Nephron progenitor cell (in vitro differentiated cells): ENCODE measurements at regions not wholly inside any gene's neighbourhood (a gene's known extent, or its start where the extent isn't known, plus 50 kb on each side); places are given as distances from the start of the nearest gene placed in this dataset.

Experiments used
- DNase-seq: peaks from one replicate; pipeline ENCODE4 v3.0.0; 2021
- H3K27ac Mint-ChIP-seq: 2 replicates; pipeline ENCODE4 v1.8.0; 2021; ENCODE audit warnings: mild to moderate bottlenecking, moderate library complexity, mixed read lengths
- H3K27me3 Mint-ChIP-seq: 2 replicates; pipeline ENCODE4 v1.8.0; 2021; ENCODE audit warnings: mild to moderate bottlenecking, low read depth, mixed read lengths; ENCODE audit not compliant: poor library complexity
- H3K36me3 Mint-ChIP-seq: 2 replicates; pipeline ENCODE4 v1.8.0; 2021; ENCODE audit warnings: low read depth, mixed read lengths
- H3K4me1 Mint-ChIP-seq: 2 replicates; pipeline ENCODE4 v1.8.0; 2021; ENCODE audit warnings: mixed read lengths
- H3K4me3 Mint-ChIP-seq: 2 replicates; pipeline ENCODE4 v1.8.0; 2021; ENCODE audit warnings: mild to moderate bottlenecking, moderate library complexity, mixed read lengths
- H3K9me3 Mint-ChIP-seq: 2 replicates; pipeline ENCODE4 v1.8.0; 2021; ENCODE audit warnings: mild to moderate bottlenecking, moderate library complexity, mixed read lengths
- TF ChIP-seq, protein P1 (sequence below): fragments of 200-600 bp; sonication (generic); IDR thresholded peaks from 2 replicates; pipeline ENCODE4 v1.5.0; 2021; ENCODE audit warnings: antibody characterized with exemption

DNA sequence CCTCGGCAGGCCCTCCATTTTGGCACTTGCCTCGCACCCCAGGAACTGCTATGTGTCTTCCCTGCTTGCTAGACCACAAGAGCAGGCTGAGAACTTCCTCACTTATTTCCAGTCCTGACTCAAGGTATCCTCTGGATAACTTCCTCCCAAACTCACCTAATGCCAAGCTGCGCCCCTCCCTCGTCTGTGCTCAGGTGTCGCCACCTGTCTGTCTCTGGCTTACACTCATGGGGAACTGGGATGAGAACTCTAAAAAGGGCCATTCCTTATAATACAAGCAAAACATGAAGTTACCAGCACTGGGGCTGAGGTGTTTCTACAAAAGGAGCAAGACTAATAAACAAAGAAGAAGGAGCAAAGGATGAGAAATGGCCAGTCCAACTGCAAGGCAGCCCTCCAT is 191.5 kb upstream of the RMP24 start:
- TF ChIP-seq, protein P1, sequence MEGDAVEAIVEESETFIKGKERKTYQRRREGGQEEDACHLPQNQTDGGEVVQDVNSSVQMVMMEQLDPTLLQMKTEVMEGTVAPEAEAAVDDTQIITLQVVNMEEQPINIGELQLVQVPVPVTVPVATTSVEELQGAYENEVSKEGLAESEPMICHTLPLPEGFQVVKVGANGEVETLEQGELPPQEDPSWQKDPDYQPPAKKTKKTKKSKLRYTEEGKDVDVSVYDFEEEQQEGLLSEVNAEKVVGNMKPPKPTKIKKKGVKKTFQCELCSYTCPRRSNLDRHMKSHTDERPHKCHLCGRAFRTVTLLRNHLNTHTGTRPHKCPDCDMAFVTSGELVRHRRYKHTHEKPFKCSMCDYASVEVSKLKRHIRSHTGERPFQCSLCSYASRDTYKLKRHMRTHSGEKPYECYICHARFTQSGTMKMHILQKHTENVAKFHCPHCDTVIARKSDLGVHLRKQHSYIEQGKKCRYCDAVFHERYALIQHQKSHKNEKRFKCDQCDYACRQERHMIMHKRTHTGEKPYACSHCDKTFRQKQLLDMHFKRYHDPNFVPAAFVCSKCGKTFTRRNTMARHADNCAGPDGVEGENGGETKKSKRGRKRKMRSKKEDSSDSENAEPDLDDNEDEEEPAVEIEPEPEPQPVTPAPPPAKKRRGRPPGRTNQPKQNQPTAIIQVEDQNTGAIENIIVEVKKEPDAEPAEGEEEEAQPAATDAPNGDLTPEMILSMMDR, result no peak
- no peak overlapping the region for H3K27ac Mint-ChIP-seq
- H3K27me3 Mint-ChIP-seq, result no peaks in the 10 kb centered on the region
- H3K9me3 Mint-ChIP-seq, result no peaks in the 10 kb centered on the region
- no peaks in the 10 kb centered on the region for H3K4me1 Mint-ChIP-seq
- no peak overlapping the region for H3K4me3 Mint-ChIP-seq
- no peak for DNase-seq
- no peaks in the 10 kb centered on the region for H3K36me3 Mint-ChIP-seq

DNA sequence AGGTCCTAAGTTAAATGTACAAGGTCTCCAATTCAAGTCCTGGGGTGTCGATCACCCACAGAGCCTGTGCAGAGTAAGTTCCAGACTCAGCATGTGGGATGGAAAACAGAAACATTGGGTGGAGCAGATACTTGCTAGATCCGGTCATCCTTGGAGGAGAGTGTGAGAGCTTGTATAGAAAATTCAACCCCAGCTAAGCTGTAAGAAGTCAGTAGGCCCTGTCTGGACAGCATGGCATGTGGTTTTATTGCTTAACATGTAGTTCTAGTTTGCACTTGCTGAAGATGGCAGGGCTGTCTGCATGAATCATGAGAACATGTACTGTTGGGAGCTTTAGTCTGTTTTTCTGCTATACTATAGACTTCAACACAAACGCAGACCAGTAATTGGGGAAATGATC is 189.6 kb upstream of the RMP24 start:
- no peak for DNase-seq
- Mint-ChIP-seq H3K4me1 (no peaks in the 10 kb centered on the region), H3K27ac (no peak overlapping the region), H3K36me3 (no peaks in the 10 kb centered on the region), H3K27me3 (no peaks in the 10 kb centered on the region), H3K4me3 (no peak overlapping the region), H3K9me3 (no peaks in the 10 kb centered on the region)
- TF ChIP-seq, protein P1, result no peak

DNA sequence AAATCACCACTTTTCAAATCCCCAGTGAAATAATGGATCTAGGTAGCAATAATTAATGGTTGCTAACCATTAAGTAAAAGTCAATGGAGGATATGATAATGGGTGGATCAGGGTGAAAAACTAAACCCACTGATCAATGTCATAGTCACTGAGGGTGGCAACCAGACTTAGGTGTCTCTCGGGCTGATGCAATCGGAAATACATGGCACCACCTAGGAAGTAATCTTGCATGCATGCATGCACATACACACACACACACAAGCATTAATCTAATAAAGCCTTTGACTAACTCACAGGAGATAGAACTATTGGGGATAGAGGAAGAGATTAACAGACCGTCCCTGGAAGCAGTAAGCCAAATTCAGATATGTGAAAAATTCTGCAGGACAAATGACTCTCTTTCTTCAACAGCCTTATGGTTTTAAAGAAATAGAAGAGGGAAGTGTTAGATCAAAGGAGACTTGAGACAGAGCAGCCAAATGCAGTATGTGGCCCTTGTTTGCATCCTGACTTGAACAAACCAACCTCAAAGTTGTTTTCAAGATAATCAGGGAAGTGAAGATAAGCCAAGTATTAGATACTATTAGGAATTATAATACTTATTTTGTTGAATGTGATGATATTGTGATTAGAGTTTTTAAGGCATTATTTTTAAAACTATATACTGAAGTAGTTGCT is 186.0 kb upstream of the RMP24 start:
- Mint-ChIP-seq H3K4me3 (no peak overlapping the region), H3K9me3 (no peaks in the 10 kb centered on the region), H3K4me1 (no peaks in the 10 kb centered on the region), H3K27ac (no peak overlapping the region), H3K27me3 (no peaks in the 10 kb centered on the region), H3K36me3 (no peaks in the 10 kb centered on the region)
- DNase-seq, result no peak
- TF ChIP-seq, protein P1, result no peak

DNA sequence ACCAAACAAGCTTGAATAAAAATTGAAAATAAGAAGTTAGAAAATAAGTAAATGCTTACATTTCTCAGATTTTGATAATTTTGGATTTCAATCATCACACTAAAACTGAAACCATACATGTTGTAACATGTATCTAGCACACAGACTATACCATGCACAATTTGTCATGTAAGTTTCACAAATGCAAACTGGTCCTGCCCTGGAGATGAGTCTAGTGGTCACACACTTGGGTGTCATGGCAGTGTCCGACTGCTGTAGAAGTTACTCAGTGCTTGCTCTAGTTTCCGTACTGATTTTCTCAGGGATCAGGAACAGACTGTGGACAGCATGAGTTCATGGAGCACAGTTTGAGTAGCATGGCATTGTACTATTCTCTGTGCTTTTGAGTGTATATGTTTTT is 182.9 kb upstream of the RMP24 start:
- TF ChIP-seq, protein P1, result no peak
- Mint-ChIP-seq H3K4me1 (no peaks in the 10 kb centered on the region), H3K27ac (no peak overlapping the region), H3K36me3 (no peaks in the 10 kb centered on the region), H3K27me3 (no peaks in the 10 kb centered on the region), H3K9me3 (no peaks in the 10 kb centered on the region), H3K4me3 (no peak overlapping the region)
- DNase-seq, result no peak

DNA sequence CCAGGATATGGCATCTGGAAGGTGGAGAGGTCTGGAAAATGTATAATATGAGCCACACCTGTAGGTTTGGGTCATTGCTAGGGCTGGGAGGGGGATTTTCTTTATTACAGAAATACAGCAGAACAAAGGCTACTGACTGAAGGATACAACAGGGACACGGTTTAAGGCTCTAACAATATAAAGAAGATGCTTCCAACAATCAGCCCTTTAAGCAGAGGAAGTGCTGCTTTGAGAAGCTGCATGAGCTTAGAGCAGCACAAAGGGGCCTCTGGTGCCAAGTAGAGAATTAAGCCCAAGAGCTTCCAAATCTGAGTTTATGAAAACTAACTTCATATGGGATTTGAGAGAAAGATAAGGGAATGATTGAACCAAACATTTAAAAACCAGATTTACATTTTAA is 174.5 kb upstream of the RMP24 start:
- TF ChIP-seq, protein P1, result no peak
- no peaks in the 10 kb centered on the region for H3K36me3 Mint-ChIP-seq
- H3K27ac Mint-ChIP-seq, result no peak overlapping the region
- no peaks in the 10 kb centered on the region for H3K4me1 Mint-ChIP-seq
- no peaks in the 10 kb centered on the region for H3K9me3 Mint-ChIP-seq
- H3K27me3 Mint-ChIP-seq, result peaks cover 8% of the 10 kb centered on the region
- no peak for DNase-seq
- H3K4me3 Mint-ChIP-seq, result no peak overlapping the region

DNA sequence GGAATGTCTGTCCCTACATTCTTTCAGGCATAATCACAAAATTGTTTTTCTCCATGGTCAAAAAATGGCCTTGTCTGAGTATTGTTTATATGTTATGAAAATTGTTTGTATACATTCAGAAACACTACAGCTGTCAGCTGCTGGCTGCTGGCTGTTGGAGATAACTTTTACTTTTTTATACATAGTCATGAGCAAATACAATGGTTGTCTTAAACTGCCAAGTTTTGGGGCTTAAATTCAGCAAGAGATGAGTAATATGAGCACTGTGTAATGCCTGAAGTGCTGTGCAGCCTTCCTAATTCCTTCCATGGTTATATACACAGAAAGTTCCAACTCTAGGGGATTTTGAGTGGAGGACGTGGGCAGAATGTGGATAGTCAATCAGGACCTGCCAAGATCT is 168.9 kb upstream of the RMP24 start:
- TF ChIP-seq, protein P1, result no peak
- H3K4me1 Mint-ChIP-seq, result peaks cover 27% of the 10 kb centered on the region
- H3K27me3 Mint-ChIP-seq, result peaks cover 18% of the 10 kb centered on the region
- no peak overlapping the region for H3K27ac Mint-ChIP-seq
- H3K9me3 Mint-ChIP-seq, result peaks cover 9% of the 10 kb centered on the region
- no peak overlapping the region for H3K4me3 Mint-ChIP-seq
- DNase-seq, result no peak
- H3K36me3 Mint-ChIP-seq, result no peaks in the 10 kb centered on the region
